ENCODE measurements at regions not wholly inside any gene's neighbourhood (a gene's known extent, or its start where the extent isn't known, plus 50 kb on each side); places are given as distances from the start of the nearest gene placed in this dataset.

DNA sequence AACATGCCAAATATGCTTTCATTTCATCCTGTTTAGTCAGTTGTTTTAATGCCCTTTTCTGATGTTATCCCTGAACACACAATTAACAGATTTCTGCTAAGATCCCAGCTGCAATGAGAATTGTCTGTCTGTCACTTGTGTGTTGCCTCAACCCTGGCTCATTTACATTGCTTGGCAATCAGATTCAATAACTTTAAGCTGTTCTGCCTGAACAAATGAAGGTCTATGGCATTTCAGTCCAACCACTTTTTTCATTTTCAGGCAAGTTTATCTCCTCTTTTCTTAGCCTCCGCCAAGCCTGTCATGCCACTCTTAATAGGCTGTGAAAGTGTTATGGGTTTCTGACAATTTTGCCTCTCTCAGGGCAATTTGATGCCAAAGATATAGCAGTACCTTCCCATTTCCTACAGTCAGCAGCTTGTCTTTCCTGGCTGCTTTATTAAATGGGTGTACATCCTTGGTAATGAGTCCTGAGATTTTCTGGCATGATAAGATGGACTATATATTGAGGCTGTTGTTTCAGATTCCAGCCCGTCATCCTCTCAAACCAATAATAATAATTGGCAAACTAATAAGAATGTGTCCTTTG, 68.7 kb upstream of the ADAMTS9 start:
- no peak for TF ChIP-seq EZH2 (IDR thresholded peaks at IDR 0.05; ENCODE audit: borderline replicate concordance, control insufficient read depth, low read depth, low read length)
- no peak for TF ChIP-seq ZSCAN29 (IDR thresholded peaks at IDR 0.05)

Data from GM12878 (cell line).